Left forelimb (tissue), 1 donor: ENCODE measurements at regions not wholly inside any gene's neighbourhood (a gene's known extent, or its start where the extent isn't known, plus 50 kb on each side); places are given as distances from the start of the nearest gene placed in this dataset.

Experiments
- DNase-seq: peaks from one replicate; pipeline ENCODE4 v3.0.0-alpha.2; 2018; ENCODE audit warnings: low spot score

GRCh38 chr18:71899707-71900472 is 644.3 kb downstream of the CBLN2 start:
- DNase-seq, result no peak

- no peak for DNase-seq
Observed at GRCh38 chr18:71899183-71899582, 645.0 kb downstream of the CBLN2 start.

- no peak for DNase-seq
Observed at GRCh38 chr18:71887509-71887908, 656.6 kb downstream of the CBLN2 start.

GRCh38 chr18:71878226-71878625 is 665.9 kb downstream of the CBLN2 start:
- DNase-seq, result no peak

GRCh38 chr18:71873695-71874094 is 670.4 kb downstream of the CBLN2 start:
- no peak for DNase-seq

DNA sequence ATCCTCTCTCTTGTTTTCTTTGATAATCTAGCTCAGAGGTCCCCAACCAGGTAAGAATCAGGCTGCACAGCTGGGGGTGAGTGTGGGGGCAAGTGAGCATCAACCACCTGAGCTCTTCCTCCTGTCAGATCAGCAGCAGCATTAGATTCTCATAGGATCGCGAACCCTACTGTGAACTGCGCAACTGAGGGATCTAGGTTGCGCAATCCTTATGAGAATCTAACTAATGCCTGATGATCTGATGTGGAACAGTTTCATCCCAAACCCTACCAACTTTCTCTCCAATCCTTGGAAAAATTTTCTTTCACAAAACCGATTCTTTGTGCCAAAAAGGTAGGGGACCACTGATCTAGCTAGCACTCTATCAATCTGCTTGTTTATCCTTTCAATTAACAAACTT is 678.3 kb downstream of the CBLN2 start:
- no peak for DNase-seq

- DNase-seq, result no peak
Observed at GRCh38 chr18:71850602-71851001, 693.5 kb downstream of the CBLN2 start.

- DNase-seq, result no peak
Observed at GRCh38 chr18:71849407-71849806, 694.7 kb downstream of the CBLN2 start.

GRCh38 chr18:71846716-71847115 is 697.4 kb downstream of the CBLN2 start:
- DNase-seq, result no peak

DNA sequence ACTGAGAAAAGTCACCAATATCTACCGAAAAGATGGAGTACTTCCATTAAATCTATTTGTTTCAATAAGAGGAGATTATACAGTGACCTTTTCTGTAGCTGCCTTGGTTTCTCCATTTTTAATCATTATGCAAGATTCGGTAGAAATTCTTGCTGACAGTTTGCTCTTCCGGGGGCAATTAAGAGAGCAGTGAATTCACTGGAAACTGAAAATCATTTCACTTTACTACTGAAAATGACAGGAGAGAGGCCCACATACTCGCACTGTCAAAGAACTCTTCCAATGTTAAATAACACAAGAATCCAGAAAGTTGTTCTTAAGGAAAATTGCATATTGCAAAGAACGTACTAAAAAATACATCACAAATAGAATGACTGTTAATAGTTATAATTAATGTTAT is 699.3 kb downstream of the CBLN2 start:
- DNase-seq, result no peak

GRCh38 chr18:71842666-71843065 is 701.5 kb downstream of the CBLN2 start:
- no peak for DNase-seq

DNA sequence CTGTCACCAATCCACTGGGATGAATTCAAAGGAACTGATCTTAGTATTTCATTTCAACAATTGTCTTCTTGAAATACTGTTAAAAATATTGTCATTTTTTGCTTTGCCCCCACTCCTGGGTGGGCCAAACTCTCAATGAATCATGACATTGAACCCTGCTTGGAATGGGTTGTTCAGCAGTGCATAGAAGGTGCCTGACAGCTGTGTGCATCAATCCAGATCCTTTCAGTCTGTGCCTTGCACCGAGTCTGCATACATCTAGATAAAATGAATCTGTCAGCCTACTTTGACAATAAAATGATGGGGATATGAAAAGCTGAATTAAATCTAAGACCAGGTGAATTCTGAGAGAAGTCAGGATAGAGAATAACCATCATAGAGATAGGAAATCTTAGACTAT is 706.6 kb downstream of the CBLN2 start:
- no peak for DNase-seq

- no peak for DNase-seq
Observed at GRCh38 chr18:71832946-71833617, 711.1 kb downstream of the CBLN2 start.

DNA sequence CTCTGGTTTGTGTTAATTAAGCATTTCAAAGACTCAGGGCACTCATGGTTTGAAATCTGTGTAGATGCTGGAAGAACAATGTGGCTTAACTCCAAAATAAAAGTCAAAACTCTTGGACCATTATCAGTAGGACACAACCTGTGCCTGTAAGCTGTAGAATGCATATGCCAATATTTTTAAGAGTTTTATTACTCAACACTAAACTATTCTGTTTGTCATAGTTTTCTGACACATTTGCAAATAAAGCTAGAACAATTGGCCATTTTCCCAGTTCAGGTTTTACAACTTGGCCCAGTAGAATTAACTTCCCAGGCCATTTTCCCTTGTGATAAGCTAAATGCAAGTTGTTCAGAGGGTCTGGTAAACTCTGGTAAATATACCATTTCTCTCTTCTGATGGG is 713.1 kb downstream of the CBLN2 start:
- DNase-seq, result no peak

DNA sequence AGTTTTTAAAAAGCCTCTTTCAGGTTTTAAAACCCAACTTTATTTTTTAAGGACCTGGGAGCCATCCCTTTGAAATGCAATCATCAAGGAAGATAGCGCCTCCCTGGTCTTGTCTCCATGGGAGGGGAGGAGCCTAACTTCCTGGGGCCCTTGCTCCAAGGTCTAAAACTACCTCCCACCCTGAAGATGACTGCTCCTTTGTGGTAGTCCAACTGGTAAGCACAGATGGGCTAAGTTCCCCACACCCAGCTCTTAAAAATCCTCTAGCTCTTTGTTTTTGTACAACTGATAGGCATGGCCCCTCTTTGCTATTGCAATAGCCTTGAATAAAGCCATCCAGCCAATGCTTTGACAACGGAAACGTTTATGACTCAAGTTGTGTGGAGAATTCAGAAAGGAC is 716.8 kb downstream of the CBLN2 start:
- DNase-seq, result no peak

DNA sequence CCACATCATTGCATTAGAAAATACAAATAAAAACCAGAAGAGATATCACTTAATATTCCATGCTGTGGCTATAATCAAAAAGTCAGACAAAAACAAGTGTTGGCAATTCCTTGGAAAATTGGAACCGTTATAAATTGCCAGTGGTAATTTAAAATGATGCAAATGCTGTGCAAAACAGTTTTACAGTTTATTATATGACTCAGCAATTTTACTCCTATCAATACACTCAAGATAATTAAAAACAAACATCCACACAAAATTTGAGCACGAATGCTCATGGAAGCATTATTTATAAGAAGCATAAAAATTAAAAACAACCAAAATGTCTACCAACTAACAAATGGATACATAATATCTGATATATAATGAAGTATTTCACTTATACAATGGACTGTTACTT is 728.8 kb downstream of the CBLN2 start:
- no peak for DNase-seq

GRCh38 chr18:71809711-71810110 is 734.4 kb downstream of the CBLN2 start:
- no peak for DNase-seq

- no peak for DNase-seq
Observed at GRCh38 chr18:71808616-71809015, 735.5 kb downstream of the CBLN2 start.

- no peak for DNase-seq
Observed at GRCh38 chr18:71807586-71807985, 736.6 kb downstream of the CBLN2 start.

DNA sequence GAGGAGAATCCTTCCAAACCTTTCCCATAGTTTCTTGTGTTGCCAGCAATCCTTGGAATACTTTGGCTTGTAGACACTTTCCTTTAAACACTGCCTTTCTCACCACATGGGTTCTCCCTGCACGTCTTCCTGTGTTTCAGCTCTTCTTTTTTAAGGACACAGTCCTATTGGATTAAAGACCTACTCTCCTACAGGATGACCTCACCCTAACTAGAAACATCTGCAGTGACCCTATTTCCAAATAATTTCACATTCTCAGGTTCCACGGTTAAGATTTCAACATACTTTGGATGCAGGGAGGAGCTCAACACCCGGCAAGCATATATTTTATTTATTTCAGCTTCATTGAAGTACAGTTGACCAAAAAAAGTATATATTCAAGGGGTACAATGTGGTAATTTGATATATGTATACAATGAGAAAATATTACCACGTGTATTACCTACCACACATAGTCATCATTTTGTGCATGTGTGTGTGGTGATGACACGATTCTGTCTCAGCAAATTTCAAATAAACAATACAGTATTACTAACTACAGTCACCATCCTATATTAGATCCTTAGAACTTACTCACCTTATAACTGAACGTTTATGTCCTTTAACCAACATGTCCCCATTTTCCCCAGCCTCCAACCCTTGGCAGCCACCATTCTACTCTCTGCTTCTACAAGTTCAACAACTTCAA is 745.0 kb downstream of the CBLN2 start:
- DNase-seq, result no peak

DNA sequence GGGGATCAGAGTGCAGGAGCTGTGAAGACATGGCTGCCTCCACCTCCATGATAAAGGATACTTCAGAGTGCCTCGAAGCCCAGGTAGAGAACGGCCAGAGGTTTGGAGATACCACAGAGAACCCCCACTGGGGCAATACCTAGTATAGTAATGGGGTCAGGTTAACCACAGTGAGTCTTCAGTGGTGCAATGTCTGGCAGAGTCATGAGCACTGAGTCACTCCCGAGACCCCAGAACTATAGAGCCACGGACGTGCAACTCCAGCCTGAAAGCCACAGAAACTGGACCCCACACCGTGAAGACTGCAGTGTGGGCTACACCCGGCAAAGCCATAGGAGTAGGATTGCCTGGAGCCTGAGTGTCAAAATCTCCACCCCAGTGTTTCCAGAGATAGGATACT is 746.6 kb downstream of the CBLN2 start:
- DNase-seq, result no peak

- no peak for DNase-seq
Observed at GRCh38 chr18:71784777-71785176, 759.4 kb downstream of the CBLN2 start.

- no peak for DNase-seq
Observed at GRCh38 chr18:71760541-71760940, 783.6 kb downstream of the CBLN2 start.
